ENCODE measurements at regions not wholly inside any gene's neighbourhood (a gene's known extent, or its start where the extent isn't known, plus 50 kb on each side); places are given as distances from the start of the nearest gene placed in this dataset.
A peak's percentile ranks its signal among the peaks of the same experiment; 100 is the strongest.
"Not testable (repeated sequence)": the region's sequence is repeated elsewhere in the genome, so short reads cannot be mapped to it uniquely, and the experiment has no call there.

GRCh38 chr3:178109691-178110090 lies 426.5 kb upstream of the KCNMB2 start:
- ATAC-seq (ENCODE audit: low read depth in 2 of 2) (no peak), DNase-seq (no peak)
- H3K36me3 Mint-ChIP-seq: no peaks in the 10 kb centered on the region
- no peak overlapping the region for H3K27ac Mint-ChIP-seq
- H3K4me1 Mint-ChIP-seq: no peaks in the 10 kb centered on the region
- H3K27me3 Mint-ChIP-seq: no peaks in the 10 kb centered on the region
- H3K9me3 Mint-ChIP-seq: peaks cover 0 to 2% (median 0%) of the 10 kb centered on the region in 7 donors
- H3K4me3 Mint-ChIP-seq: no peak overlapping the region

- no peak overlapping the region for H3K27ac Mint-ChIP-seq
- H3K4me3 Mint-ChIP-seq: peak overlapping the region in 1 of 8 donors; percentile 17
- no peak for ATAC-seq (ENCODE audit: low read depth in 2 of 2)
- H3K4me1 Mint-ChIP-seq: no peaks in the 10 kb centered on the region
- peaks cover 0 to 2% (median 0%) of the 10 kb centered on the region in 7 donors for H3K9me3 Mint-ChIP-seq
- no peak for DNase-seq
- H3K27me3 Mint-ChIP-seq: no peaks in the 10 kb centered on the region
- no peaks in the 10 kb centered on the region for H3K36me3 Mint-ChIP-seq
Measured at GRCh38 chr3:178112134-178112533, 424.1 kb upstream of the KCNMB2 start.

- not testable (repeated sequence) for H3K4me1 Mint-ChIP-seq; DNase-seq; ATAC-seq (ENCODE audit: low read depth in 2 of 2); H3K27me3 Mint-ChIP-seq; H3K9me3 Mint-ChIP-seq; H3K36me3 Mint-ChIP-seq; H3K27ac Mint-ChIP-seq
- peak overlapping the region in 1 of 8 donors; percentile 17 for H3K4me3 Mint-ChIP-seq
Measured at GRCh38 chr3:178112552-178112951, 423.7 kb upstream of the KCNMB2 start.

GRCh38 chr3:178117641-178118040 lies 418.6 kb upstream of the KCNMB2 start:
- Mint-ChIP-seq H3K27ac (peak overlapping the region in 1 of 6 donors; percentile 27), H3K4me3 (no peak overlapping the region), H3K36me3 (no peaks in the 10 kb centered on the region), H3K9me3 (peaks cover 0 to 6% (median 2%) of the 10 kb centered on the region in 7 donors), H3K4me1 (no peaks in the 10 kb centered on the region), H3K27me3 (no peaks in the 10 kb centered on the region)
- DNase-seq (no peak), ATAC-seq (ENCODE audit: low read depth in 2 of 2) (no peak)

- not testable (repeated sequence) for H3K4me1 Mint-ChIP-seq; ATAC-seq (ENCODE audit: low read depth in 2 of 2); H3K4me3 Mint-ChIP-seq; H3K36me3 Mint-ChIP-seq; H3K27ac Mint-ChIP-seq; H3K27me3 Mint-ChIP-seq; H3K9me3 Mint-ChIP-seq; DNase-seq
Measured at GRCh38 chr3:178119608-178120295, 416.5 kb upstream of the KCNMB2 start.

GRCh38 chr3:178120367-178120766 lies 415.9 kb upstream of the KCNMB2 start:
- DNase-seq (no peak), ATAC-seq (ENCODE audit: low read depth in 2 of 2) (no peak)
- H3K4me1 Mint-ChIP-seq: no peaks in the 10 kb centered on the region
- no peak overlapping the region for H3K4me3 Mint-ChIP-seq
- H3K36me3 Mint-ChIP-seq: no peaks in the 10 kb centered on the region
- no peaks in the 10 kb centered on the region for H3K27me3 Mint-ChIP-seq
- peak overlapping the region in 1 of 6 donors; percentile 83 for H3K27ac Mint-ChIP-seq
- H3K9me3 Mint-ChIP-seq: peaks cover 0 to 6% (median 0%) of the 10 kb centered on the region in 7 donors

- ATAC-seq (ENCODE audit: low read depth in 2 of 2): no peak
- no peaks in the 10 kb centered on the region for H3K36me3 Mint-ChIP-seq
- no peak overlapping the region for H3K4me3 Mint-ChIP-seq
- H3K9me3 Mint-ChIP-seq: peaks cover 0 to 10% (median 0%) of the 10 kb centered on the region in 7 donors
- H3K27me3 Mint-ChIP-seq: no peaks in the 10 kb centered on the region
- no peaks in the 10 kb centered on the region for H3K4me1 Mint-ChIP-seq
- no peak for DNase-seq
- no peak overlapping the region for H3K27ac Mint-ChIP-seq
Measured at GRCh38 chr3:178126686-178127085, 409.6 kb upstream of the KCNMB2 start.

- H3K9me3 Mint-ChIP-seq: peaks cover 0 to 10% (median 0%) of the 10 kb centered on the region in 7 donors
- DNase-seq (no peak), ATAC-seq (ENCODE audit: low read depth in 2 of 2) (no peak)
- H3K4me1 Mint-ChIP-seq: no peaks in the 10 kb centered on the region
- H3K27me3 Mint-ChIP-seq: no peaks in the 10 kb centered on the region
- no peak overlapping the region for H3K27ac Mint-ChIP-seq
- H3K4me3 Mint-ChIP-seq: no peak overlapping the region
- no peaks in the 10 kb centered on the region for H3K36me3 Mint-ChIP-seq
Measured at GRCh38 chr3:178127221-178127620, 409.0 kb upstream of the KCNMB2 start.

- H3K27me3 Mint-ChIP-seq: no peaks in the 10 kb centered on the region
- H3K4me3 Mint-ChIP-seq: no peak overlapping the region
- H3K27ac Mint-ChIP-seq: no peak overlapping the region
- peaks cover 0 to 10% (median 0%) of the 10 kb centered on the region in 7 donors for H3K9me3 Mint-ChIP-seq
- no peak for DNase-seq
- H3K4me1 Mint-ChIP-seq: no peaks in the 10 kb centered on the region
- no peaks in the 10 kb centered on the region for H3K36me3 Mint-ChIP-seq
- ATAC-seq (ENCODE audit: low read depth in 2 of 2): no peak
Measured at GRCh38 chr3:178129109-178129508, 407.1 kb upstream of the KCNMB2 start.

- ATAC-seq (ENCODE audit: low read depth in 2 of 2) (no peak), DNase-seq (no peak)
- Mint-ChIP-seq H3K9me3 (peaks cover 0 to 11% (median 3%) of the 10 kb centered on the region in 7 donors), H3K4me1 (no peaks in the 10 kb centered on the region), H3K27ac (no peak overlapping the region), H3K36me3 (no peaks in the 10 kb centered on the region), H3K27me3 (no peaks in the 10 kb centered on the region), H3K4me3 (no peak overlapping the region)
Measured at GRCh38 chr3:178131801-178132200, 404.4 kb upstream of the KCNMB2 start.

- no peaks in the 10 kb centered on the region for H3K27me3 Mint-ChIP-seq
- no peak for DNase-seq
- no peaks in the 10 kb centered on the region for H3K4me1 Mint-ChIP-seq
- ATAC-seq (ENCODE audit: low read depth in 2 of 2): no peak
- peaks cover 0 to 11% (median 2%) of the 10 kb centered on the region in 7 donors for H3K9me3 Mint-ChIP-seq
- no peaks in the 10 kb centered on the region for H3K36me3 Mint-ChIP-seq
- H3K27ac Mint-ChIP-seq: no peak overlapping the region
- H3K4me3 Mint-ChIP-seq: no peak overlapping the region
Measured at GRCh38 chr3:178137206-178137605, 399.0 kb upstream of the KCNMB2 start.

- no peak for DNase-seq
- Mint-ChIP-seq H3K27ac (no peak overlapping the region), H3K9me3 (peaks cover 0 to 11% (median 2%) of the 10 kb centered on the region in 7 donors), H3K36me3 (no peaks in the 10 kb centered on the region), H3K27me3 (no peaks in the 10 kb centered on the region), H3K4me1 (no peaks in the 10 kb centered on the region), H3K4me3 (no peak overlapping the region)
- no peak for ATAC-seq (ENCODE audit: low read depth in 2 of 2)
Measured at GRCh38 chr3:178137831-178138230, 398.4 kb upstream of the KCNMB2 start.

- H3K36me3 Mint-ChIP-seq: no peaks in the 10 kb centered on the region
- no peaks in the 10 kb centered on the region for H3K27me3 Mint-ChIP-seq
- no peak overlapping the region for H3K4me3 Mint-ChIP-seq
- ATAC-seq (ENCODE audit: low read depth in 2 of 2) (no peak), DNase-seq (no peak)
- peaks cover 0 to 11% (median 2%) of the 10 kb centered on the region in 7 donors for H3K9me3 Mint-ChIP-seq
- H3K4me1 Mint-ChIP-seq: no peaks in the 10 kb centered on the region
- no peak overlapping the region for H3K27ac Mint-ChIP-seq
Measured at GRCh38 chr3:178139116-178139515, 397.1 kb upstream of the KCNMB2 start.

GRCh38 chr3:178140531-178141304 lies 395.5 kb upstream of the KCNMB2 start:
- no peaks in the 10 kb centered on the region for H3K27me3 Mint-ChIP-seq
- H3K27ac Mint-ChIP-seq: no peak overlapping the region
- no peak for DNase-seq
- no peak overlapping the region for H3K4me3 Mint-ChIP-seq
- H3K9me3 Mint-ChIP-seq: peaks cover 0 to 7% (median 0%) of the 10 kb centered on the region in 7 donors
- H3K36me3 Mint-ChIP-seq: no peaks in the 10 kb centered on the region
- ATAC-seq (ENCODE audit: low read depth in 2 of 2): no peak
- H3K4me1 Mint-ChIP-seq: no peaks in the 10 kb centered on the region

All from naive B cell (primary cell).